Colonic mucosa (tissue), 4 donors: ENCODE measurements at regions not wholly inside any gene's neighbourhood (a gene's known extent, or its start where the extent isn't known, plus 50 kb on each side); places are given as distances from the start of the nearest gene placed in this dataset.

Experiments used
- DNase-seq: peaks from one replicate; pipeline ENCODE4 v3.0.0-alpha.2; 2020
- H3K27ac ChIP-seq: fragments of 200-600 bp; one replicate; pipeline ENCODE4 v1.8.0; 2021
- H3K27me3 ChIP-seq: fragments of 200-600 bp; one replicate; pipeline ENCODE4 v1.8.0; 2021
- H3K36me3 ChIP-seq: fragments of 200-600 bp; one replicate; pipeline ENCODE4 v1.8.0; 2021
- H3K4me1 ChIP-seq: fragments of 200-600 bp; one replicate; pipeline ENCODE4 v1.8.0; 2021; ENCODE audit warnings: mild to moderate bottlenecking
- H3K4me3 ChIP-seq: fragments of 200-600 bp; one replicate; pipeline ENCODE4 v1.8.0; 2021
- H3K9ac ChIP-seq, 2 donors: one replicate each; pipeline ENCODE4 v1.7.0; 2013; ENCODE audit warnings: control low read depth in 2 of 2, low read depth in 2 of 2, low read length in 2 of 2
- H3K9me3 ChIP-seq: fragments of 200-600 bp; one replicate; pipeline ENCODE4 v1.8.0; 2021
- CTCF ChIP-seq: fragments of 200-600 bp; IDR thresholded peaks from one replicate; pipeline ENCODE4 v1.8.0; 2022; ENCODE audit warnings: antibody characterized with exemption, mild to moderate bottlenecking
- intact Hi-C: fragments of 100-400 bp; cut with DNase I; formaldehyde crosslinking; loops from one replicate; pipeline ENCODE4 v1.14.1; 2022
- donor health status: healthy.
- donor health status: DM: no; HTN: no; CAD: no.
- donor health status: DM: no; HTN: no; CAD: no.

DNA sequence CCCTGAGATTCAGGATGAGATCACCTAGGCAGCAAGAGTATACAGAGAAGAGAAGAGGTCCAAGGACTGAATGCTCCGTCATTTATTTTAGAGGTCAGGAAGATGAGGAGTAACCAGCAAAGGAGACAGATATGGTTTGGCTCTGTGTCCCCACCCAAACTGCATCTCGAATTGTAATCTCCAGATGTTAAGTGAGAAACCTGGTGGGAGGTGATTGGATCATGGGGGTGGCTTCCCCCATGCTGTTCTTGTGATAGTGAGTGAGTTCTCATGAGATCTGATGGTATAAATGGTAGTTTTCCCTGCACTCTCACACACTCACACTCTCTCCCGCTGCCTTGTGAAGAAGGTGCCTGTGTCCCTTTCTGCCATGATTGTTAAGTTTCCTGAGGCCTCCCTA lies 60.8 kb downstream of the MID1IP1 start:
- Histone ChIP-seq H3K27me3 (no peaks in the 10 kb centered on the region), H3K9me3 (no peaks in the 10 kb centered on the region), H3K4me1 (no peaks in the 10 kb centered on the region), H3K27ac (no peak overlapping the region), H3K4me3 (no peak overlapping the region), H3K9ac (no peak overlapping the region), H3K36me3 (no peaks in the 10 kb centered on the region)
- no peak for TF ChIP-seq CTCF
- intact Hi-C loops: no loop called here
- DNase-seq: no peak

GRCh38 chrX:38864165-38864564 lies 62.9 kb downstream of the MID1IP1 start:
- no peaks in the 10 kb centered on the region for H3K9me3 ChIP-seq
- no peaks in the 10 kb centered on the region for H3K36me3 ChIP-seq
- TF ChIP-seq CTCF: no peak
- no peaks in the 10 kb centered on the region for H3K4me1 ChIP-seq
- H3K4me3 ChIP-seq: no peak overlapping the region
- DNase-seq: no peak
- H3K9ac ChIP-seq: no peak overlapping the region
- H3K27ac ChIP-seq: no peak overlapping the region
- intact Hi-C loops: no loop called here
- no peaks in the 10 kb centered on the region for H3K27me3 ChIP-seq

- DNase-seq: no peak
- Histone ChIP-seq H3K27ac (no peak overlapping the region), H3K27me3 (no peaks in the 10 kb centered on the region), H3K9me3 (no peaks in the 10 kb centered on the region), H3K9ac (no peak overlapping the region), H3K4me3 (no peak overlapping the region), H3K4me1 (no peaks in the 10 kb centered on the region), H3K36me3 (no peaks in the 10 kb centered on the region)
- no peak for TF ChIP-seq CTCF
- intact Hi-C loops: no loop called here
Measured at GRCh38 chrX:38868321-38868720, 67.1 kb downstream of the MID1IP1 start.

DNA sequence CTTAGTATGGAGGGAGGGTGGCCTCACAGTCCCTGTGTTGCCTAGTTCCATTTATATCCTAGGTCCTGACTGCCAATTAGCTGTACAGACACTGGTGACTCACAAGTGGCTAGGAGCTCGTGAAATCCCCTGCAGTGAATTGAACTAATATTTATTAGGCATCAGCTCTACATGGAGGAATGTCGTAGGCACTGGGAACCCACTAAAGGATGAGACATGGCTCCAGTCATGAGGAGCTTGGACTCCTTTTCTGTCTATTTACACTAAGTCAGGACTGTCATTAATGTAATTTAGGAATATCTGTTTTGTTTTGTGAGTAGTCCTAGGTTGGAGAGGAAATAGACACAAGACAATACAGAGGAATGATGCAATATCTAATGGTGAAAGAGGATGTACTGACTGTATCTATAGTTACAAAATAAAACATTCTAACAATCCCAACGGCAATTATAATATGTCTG lies 67.7 kb downstream of the MID1IP1 start:
- no peaks in the 10 kb centered on the region for H3K4me1 ChIP-seq
- no peaks in the 10 kb centered on the region for H3K27me3 ChIP-seq
- TF ChIP-seq CTCF: no peak
- no peak overlapping the region for H3K4me3 ChIP-seq
- H3K9me3 ChIP-seq: no peaks in the 10 kb centered on the region
- intact Hi-C loops: no loop called here
- DNase-seq: no peak
- H3K9ac ChIP-seq: no peak overlapping the region
- no peak overlapping the region for H3K27ac ChIP-seq
- H3K36me3 ChIP-seq: no peaks in the 10 kb centered on the region

DNA sequence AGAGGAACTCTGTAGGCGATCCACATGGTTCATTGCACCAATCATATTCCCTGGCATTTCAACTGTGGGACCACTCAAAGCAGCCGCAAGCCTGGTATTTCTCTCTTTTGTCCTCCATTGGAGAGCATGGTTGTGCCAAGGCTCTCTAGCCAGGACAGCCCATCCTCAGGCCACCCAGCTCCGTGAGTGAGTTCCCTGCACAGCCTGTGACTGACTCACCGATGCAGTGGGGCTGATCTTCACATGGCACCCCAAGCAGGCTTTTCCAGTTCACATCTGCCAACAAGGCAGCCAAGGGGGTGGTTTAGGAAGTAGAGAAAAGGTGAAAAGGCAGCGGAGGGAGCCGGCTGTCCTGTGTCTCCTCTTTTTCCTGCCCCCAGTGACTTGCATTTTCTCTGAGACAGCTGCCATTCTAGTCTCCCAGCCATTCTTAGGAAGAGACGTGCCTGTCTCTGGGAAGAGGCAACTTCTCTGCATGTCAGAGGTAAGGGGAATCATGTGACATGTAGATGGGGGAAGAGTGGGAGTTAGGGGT lies 69.2 kb downstream of the MID1IP1 start:
- intact Hi-C loops: no loop called here
- Histone ChIP-seq H3K27me3 (no peaks in the 10 kb centered on the region), H3K4me3 (no peak overlapping the region), H3K27ac (no peak overlapping the region), H3K4me1 (no peaks in the 10 kb centered on the region), H3K9ac (no peak overlapping the region), H3K9me3 (no peaks in the 10 kb centered on the region), H3K36me3 (no peaks in the 10 kb centered on the region)
- TF ChIP-seq CTCF: no peak
- no peak for DNase-seq
